GM19035 (cell line): ENCODE measurements at regions not wholly inside any gene's neighbourhood (a gene's known extent, or its start where the extent isn't known, plus 50 kb on each side); places are given as distances from the start of the nearest gene placed in this dataset.

ENCODE experiments used
- ATAC-seq: cut with Tn5 transposase; IDR thresholded peaks from one replicate; pipeline ENCODE4 v1.9.1; 2021; ENCODE audit not compliant: unreplicated experiment

GRCh38 chr10:23868121-23868520 is 340.8 kb upstream of the KIAA1217 start:
- ATAC-seq: no peak

- no peak for ATAC-seq
These were observed 339.4 kb upstream of the KIAA1217 start for GRCh38 chr10:23869548-23869947.

DNA sequence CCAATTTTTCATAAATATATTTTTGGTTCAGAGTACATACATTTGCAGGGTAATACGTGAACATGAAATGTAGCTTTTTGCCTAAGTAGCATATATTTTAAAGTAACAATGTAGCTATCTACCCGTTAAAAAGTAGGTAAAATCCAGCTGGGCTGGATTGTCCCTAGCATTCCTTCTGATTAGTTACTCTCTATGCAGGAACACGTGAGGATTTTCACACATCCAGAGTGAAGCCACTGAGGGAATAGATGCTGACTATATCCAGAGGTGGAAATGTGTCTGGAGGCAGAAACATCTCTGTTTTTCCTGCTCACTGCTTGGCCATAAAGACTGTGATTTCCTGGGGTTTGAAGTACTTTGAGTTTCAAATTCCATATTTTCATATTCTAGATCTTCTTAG is 338.9 kb upstream of the KIAA1217 start:
- ATAC-seq: no peak

GRCh38 chr10:23870651-23871610 is 338.0 kb upstream of the KIAA1217 start:
- ATAC-seq: no peak

- no peak for ATAC-seq
These were observed 336.6 kb upstream of the KIAA1217 start for GRCh38 chr10:23872290-23872689.

DNA sequence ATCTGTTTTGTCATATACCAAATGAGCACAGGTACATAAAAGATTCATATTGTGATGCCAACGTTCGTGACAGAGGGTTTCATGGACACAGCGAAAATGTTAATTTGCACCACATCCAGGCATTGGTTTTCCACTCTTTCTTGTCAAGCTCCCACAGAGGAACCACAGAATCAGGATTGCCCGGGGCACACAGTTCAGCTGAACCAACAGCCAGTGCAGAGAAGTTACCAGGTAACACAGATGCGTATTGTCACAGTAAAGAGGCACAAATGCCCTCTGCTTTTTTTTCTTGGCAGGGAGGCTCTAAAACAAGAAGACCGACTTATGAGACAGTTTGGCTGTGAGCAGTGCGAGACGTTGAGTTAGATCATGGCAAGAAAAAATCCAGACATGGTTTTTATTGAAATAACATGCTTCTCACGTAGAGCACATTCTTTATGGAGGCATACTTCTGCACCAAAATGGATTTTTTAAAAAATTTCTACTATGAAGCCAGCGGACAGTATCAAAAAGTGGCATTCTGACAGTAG is 331.1 kb upstream of the KIAA1217 start:
- no peak for ATAC-seq

DNA sequence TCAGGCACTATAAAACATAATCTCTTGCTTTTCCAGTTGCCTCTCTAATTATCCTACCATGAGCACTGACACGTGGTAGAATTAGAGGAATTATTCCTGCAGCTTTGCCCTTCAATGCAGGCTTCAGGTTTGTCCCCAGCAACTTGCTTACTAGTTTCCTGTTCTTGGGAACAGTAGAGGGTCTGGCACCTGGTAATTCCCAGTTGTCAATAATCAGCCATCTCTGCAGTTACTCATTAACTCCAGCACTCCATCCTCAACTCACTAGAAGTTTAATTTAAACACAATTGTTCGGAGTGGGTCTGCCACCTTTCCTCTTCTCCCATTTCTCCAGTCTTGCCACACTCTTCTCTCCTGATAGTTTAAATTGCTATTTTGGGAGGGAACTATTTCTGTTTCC is 324.3 kb upstream of the KIAA1217 start:
- ATAC-seq: no peak

- no peak for ATAC-seq
These were observed 323.1 kb upstream of the KIAA1217 start for GRCh38 chr10:23885853-23886252.

DNA sequence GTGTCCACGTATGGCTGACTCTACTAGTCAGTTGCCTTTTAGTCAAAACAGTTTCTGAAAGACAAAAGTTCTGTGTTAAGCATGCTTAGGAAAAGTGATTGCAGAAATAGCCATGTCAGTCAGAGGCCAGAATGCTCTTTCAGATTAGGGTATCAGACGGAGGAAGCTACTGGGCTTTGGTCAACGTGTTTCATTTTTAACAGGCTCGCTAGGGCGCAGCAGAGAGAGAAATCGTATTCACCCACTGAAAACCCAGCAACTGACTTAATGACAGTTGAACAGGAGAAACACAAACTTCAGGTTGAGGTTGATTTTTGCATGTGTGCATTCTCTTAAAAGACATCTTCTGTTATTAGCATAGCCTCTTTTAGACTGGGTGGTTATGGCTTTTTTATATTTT is 322.6 kb upstream of the KIAA1217 start:
- no peak for ATAC-seq

DNA sequence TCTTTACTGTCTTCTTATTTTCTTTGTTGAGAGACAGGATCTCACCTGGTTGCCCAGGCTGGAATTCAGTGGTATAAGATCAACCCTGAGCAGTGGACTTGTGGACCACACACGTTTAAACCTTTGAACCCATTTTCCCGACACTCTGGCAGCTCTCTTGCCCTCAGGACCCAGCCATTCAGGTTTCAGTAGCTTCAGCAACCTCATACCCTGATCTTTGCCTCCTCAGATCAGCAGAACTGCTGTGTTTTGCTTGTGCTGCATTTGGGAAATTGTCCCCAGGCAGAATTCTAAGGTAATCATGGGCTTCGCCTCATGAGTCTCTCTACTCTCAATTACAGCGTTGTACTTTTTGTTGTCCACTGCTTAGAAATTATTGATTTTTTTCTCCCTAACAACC is 317.6 kb upstream of the KIAA1217 start:
- no peak for ATAC-seq

DNA sequence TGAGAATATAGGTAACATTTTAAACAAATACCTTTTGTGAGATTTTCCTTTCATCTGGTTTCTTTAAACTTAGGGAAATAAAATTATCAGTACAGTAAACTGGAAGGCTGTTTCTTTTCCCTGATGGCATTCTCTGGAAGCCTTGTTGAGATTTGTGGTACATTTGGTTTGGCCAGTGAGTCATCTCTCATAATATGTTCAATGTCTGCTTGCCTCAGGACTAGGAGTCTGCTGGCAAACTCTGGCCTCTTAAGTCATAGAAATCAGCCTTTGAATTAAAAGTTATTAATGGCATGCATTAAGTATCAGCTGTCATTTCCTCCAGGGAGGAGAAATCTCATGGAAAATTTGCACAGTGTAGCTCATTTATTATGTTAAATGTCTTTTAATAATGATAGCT is 316.6 kb upstream of the KIAA1217 start:
- no peak for ATAC-seq

- ATAC-seq: no peak
These were observed 311.7 kb upstream of the KIAA1217 start for GRCh38 chr10:23897267-23897666.

GRCh38 chr10:23897861-23898260 is 311.1 kb upstream of the KIAA1217 start:
- no peak for ATAC-seq

GRCh38 chr10:23899166-23899565 is 309.8 kb upstream of the KIAA1217 start:
- ATAC-seq: no peak

DNA sequence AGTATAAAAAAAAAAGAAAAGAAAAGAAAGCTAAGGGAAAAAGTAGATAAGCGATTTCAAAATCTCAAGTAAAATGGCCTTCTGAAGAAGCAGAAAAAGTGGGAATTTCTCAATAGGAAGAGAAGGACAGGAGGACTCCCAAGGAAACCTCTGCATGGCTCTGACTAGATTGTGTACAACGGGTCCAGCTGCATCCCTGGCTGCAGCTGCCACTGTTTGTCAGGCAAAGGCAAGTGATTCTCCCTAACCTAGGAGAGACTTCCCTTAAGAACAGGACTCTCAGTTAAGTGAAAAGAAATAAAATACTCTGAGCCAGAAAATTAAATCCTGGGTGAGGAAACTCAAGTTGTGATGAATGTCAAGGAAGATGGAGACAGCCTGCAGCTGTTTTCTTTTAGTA is 298.6 kb upstream of the KIAA1217 start:
- ATAC-seq: no peak

GRCh38 chr10:23912884-23913404 is 296.0 kb upstream of the KIAA1217 start:
- ATAC-seq: no peak

- no peak for ATAC-seq
These were observed 294.3 kb upstream of the KIAA1217 start for GRCh38 chr10:23914641-23915040.

- no peak for ATAC-seq
These were observed 291.6 kb upstream of the KIAA1217 start for GRCh38 chr10:23917251-23917840.

- ATAC-seq: no peak
These were observed 290.7 kb upstream of the KIAA1217 start for GRCh38 chr10:23918090-23918723.

DNA sequence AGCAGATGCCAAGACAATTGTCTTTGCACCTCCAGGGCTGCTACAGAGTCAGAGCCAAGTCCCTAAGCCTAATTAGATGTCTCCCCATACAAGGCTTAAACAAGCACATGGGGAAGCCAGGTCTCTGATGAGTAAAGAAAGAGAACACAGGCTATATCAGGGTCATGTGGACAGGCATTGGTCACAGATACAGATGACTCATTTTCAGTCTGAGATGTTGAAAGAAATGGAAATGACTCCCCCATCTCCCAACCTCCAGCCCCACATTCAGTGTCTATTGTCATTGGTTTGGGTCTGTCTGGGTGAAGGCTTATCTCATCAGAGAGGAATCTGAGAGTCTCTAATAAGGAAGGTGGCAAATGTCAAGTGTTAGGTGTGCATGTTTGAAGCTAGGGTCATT is 290.1 kb upstream of the KIAA1217 start:
- no peak for ATAC-seq

- no peak for ATAC-seq
These were observed 281.2 kb upstream of the KIAA1217 start for GRCh38 chr10:23927576-23928325.
